MM.1S (cell line): ENCODE measurements at regions not wholly inside any gene's neighbourhood (a gene's known extent, or its start where the extent isn't known, plus 50 kb on each side); places are given as distances from the start of the nearest gene placed in this dataset.

Source experiments
- DNase-seq: peaks from one replicate; pipeline ENCODE4 v3.0.0-alpha.2; 2015
- H2AFZ ChIP-seq: fragments of 300-600 bp; sonication (generic); 2 replicates; pipeline ENCODE4 v1.6.0; 2016; ENCODE audit warnings: antibody characterized with exemption, low read length
- H3F3A ChIP-seq: fragments of 300-600 bp; sonication (generic); 2 replicates; pipeline ENCODE4 v1.6.1; 2016; ENCODE audit warnings: mild to moderate bottlenecking, antibody characterized with exemption, low read length, moderate library complexity, mixed read lengths; ENCODE audit not compliant: insufficient read depth
- H3K27ac ChIP-seq: fragments of 300-600 bp; sonication (generic); 2 replicates; pipeline ENCODE4 v1.5.1; 2016; ENCODE audit warnings: mild to moderate bottlenecking, low read length
- H3K27me3 ChIP-seq: fragments of 300-600 bp; sonication (generic); replicated peaks from 2 replicates; pipeline ENCODE4 v1.6.0; 2016; ENCODE audit warnings: low read length; ENCODE audit not compliant: insufficient read depth
- H3K36me3 ChIP-seq: fragments of 300-600 bp; sonication (generic); replicated peaks from 2 replicates; pipeline ENCODE4 v1.6.1; 2016; ENCODE audit warnings: mild to moderate bottlenecking, low read length, mixed read lengths; ENCODE audit not compliant: insufficient read depth
- H3K4me1 ChIP-seq: fragments of 300-600 bp; sonication (generic); 2 replicates; pipeline ENCODE4 v1.6.1; 2016; ENCODE audit warnings: low read length, mixed read lengths
- H3K4me2 ChIP-seq: fragments of 300-600 bp; sonication (generic); 2 replicates; pipeline ENCODE4 v1.6.0; 2016; ENCODE audit warnings: low read depth, low read length
- H3K4me3 ChIP-seq: fragments of 300-600 bp; sonication (generic); 2 replicates; pipeline ENCODE4 v1.5.1; 2016; ENCODE audit warnings: low read length, mixed read lengths
- H3K79me2 ChIP-seq: fragments of 300-600 bp; sonication (generic); 2 replicates; pipeline ENCODE4 v1.6.1; 2016; ENCODE audit warnings: mixed run types, low read length, mixed read lengths
- H3K9ac ChIP-seq: fragments of 300-600 bp; sonication (generic); 2 replicates; pipeline ENCODE4 v1.6.1; 2016; ENCODE audit warnings: low read length, mixed read lengths
- H3K9me2 ChIP-seq: fragments of 300-600 bp; sonication (generic); replicated peaks from 2 replicates; pipeline ENCODE4 v1.6.1; 2016; ENCODE audit warnings: mild to moderate bottlenecking, low read length, mixed read lengths; ENCODE audit not compliant: insufficient read depth
- H3K9me3 ChIP-seq: fragments of 300-600 bp; sonication (generic); replicated peaks from 2 replicates; pipeline ENCODE4 v1.6.1; 2016; ENCODE audit warnings: mild to moderate bottlenecking, low read length, mixed read lengths; ENCODE audit not compliant: insufficient read depth
- H4K20me1 ChIP-seq: fragments of 300-600 bp; sonication (generic); 2 replicates; pipeline ENCODE4 v1.6.1; 2016; ENCODE audit warnings: mild to moderate bottlenecking, low read length, moderate library complexity, mixed read lengths; ENCODE audit not compliant: insufficient read depth
- EZH2 ChIP-seq: fragments of 300-600 bp; sonication (generic); optimal IDR thresholded peaks from 2 replicates; pipeline ENCODE3; 2017; ENCODE audit warnings: low read depth, mild to moderate bottlenecking, antibody characterized with exemption, low read length, mixed read lengths
- EZH2phosphoT487 ChIP-seq: fragments of 300-600 bp; sonication (generic); IDR thresholded peaks from 2 replicates; pipeline ENCODE4 v1.6.1; 2018; ENCODE audit warnings: antibody characterized with exemption, low read length
- TF ChIP-seq, protein P1 (sequence below): fragments of 300-600 bp; sonication (generic); IDR thresholded peaks from 2 replicates; pipeline ENCODE4 v1.5.1; 2016; ENCODE audit warnings: antibody characterized with exemption, low read length, mixed read lengths

DNA sequence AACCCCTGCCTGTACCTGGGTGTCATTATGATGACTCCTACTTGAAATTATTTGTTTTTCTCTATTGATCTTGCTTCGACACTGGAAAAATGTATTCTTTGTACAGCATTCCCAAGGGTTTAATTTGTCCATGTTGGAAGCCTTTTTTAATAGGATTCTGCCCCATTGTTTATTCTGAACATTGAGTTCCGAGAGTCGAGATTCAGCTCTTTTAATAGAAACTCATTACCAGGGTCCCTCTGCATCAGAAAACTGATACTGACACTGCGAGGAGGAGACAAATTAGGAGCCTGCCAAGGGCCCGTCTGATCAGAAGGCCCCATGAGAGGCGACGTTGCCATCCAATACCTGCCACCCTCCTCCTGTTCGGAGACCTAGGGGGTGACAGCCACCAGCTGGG lies 260.5 kb upstream of the ZMIZ1 start:
- H3K4me2 ChIP-seq = no peak overlapping the region
- no peaks in the 10 kb centered on the region for H3K9me2 ChIP-seq
- no peaks in the 10 kb centered on the region for H4K20me1 ChIP-seq
- DNase-seq = no peak
- H3K4me1 ChIP-seq = no peaks in the 10 kb centered on the region
- no peaks in the 10 kb centered on the region for H3K79me2 ChIP-seq
- H3K9ac ChIP-seq = no peak overlapping the region
- no peak overlapping the region for H2AFZ ChIP-seq
- H3K27ac ChIP-seq = no peak overlapping the region
- no peaks in the 10 kb centered on the region for H3K27me3 ChIP-seq
- no peaks in the 10 kb centered on the region for H3K9me3 ChIP-seq
- no peaks in the 10 kb centered on the region for H3F3A ChIP-seq
- TF ChIP-seq, protein P1, sequence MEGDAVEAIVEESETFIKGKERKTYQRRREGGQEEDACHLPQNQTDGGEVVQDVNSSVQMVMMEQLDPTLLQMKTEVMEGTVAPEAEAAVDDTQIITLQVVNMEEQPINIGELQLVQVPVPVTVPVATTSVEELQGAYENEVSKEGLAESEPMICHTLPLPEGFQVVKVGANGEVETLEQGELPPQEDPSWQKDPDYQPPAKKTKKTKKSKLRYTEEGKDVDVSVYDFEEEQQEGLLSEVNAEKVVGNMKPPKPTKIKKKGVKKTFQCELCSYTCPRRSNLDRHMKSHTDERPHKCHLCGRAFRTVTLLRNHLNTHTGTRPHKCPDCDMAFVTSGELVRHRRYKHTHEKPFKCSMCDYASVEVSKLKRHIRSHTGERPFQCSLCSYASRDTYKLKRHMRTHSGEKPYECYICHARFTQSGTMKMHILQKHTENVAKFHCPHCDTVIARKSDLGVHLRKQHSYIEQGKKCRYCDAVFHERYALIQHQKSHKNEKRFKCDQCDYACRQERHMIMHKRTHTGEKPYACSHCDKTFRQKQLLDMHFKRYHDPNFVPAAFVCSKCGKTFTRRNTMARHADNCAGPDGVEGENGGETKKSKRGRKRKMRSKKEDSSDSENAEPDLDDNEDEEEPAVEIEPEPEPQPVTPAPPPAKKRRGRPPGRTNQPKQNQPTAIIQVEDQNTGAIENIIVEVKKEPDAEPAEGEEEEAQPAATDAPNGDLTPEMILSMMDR = no peak
- H3K4me3 ChIP-seq = no peak overlapping the region
- no peaks in the 10 kb centered on the region for H3K36me3 ChIP-seq

DNA sequence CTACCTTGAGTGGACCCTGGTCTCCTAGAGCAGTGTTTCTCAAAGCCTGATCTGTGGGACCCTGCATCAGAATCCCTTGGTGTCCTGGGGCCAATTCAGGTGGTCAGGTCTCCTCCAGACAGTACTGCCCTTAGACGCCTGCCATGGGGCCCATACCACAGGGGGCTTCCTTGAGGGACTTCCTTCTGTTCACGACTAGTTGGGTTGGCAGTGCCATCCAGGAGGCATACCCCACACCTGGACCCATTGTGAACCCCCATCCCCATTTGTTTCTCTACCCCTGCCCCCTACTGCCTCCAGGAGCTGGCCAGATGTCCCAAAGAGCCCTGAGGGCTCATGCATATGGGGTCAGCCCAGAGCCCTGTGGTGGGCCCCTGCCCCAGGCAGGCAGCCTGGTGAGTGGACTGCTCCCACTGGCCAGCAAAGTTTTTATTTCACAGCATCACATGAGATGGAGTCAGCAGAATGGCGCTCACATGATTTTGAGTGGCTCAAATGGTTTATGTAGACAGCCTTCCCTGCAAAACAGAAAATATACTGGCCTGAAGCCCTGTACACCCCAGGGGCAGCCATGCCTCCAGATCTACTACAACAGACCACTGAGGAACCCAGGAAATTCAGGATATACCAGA lies 259.9 kb upstream of the ZMIZ1 start:
- Histone ChIP-seq H3K9me2 (no peaks in the 10 kb centered on the region), H3K27me3 (no peaks in the 10 kb centered on the region), H3K4me1 (no peaks in the 10 kb centered on the region), H3K9me3 (no peaks in the 10 kb centered on the region), H3K36me3 (no peaks in the 10 kb centered on the region), H3K79me2 (no peaks in the 10 kb centered on the region), H2AFZ (no peak overlapping the region), H3K4me3 (no peak overlapping the region), H3K27ac (no peak overlapping the region), H4K20me1 (no peaks in the 10 kb centered on the region), H3K4me2 (no peak overlapping the region), H3F3A (no peaks in the 10 kb centered on the region), H3K9ac (no peak overlapping the region)
- no peak for DNase-seq
- TF ChIP-seq EZH2phosphoT487 (no peak), EZH2 (no peak)
- TF ChIP-seq, protein P1 = no peak

DNA sequence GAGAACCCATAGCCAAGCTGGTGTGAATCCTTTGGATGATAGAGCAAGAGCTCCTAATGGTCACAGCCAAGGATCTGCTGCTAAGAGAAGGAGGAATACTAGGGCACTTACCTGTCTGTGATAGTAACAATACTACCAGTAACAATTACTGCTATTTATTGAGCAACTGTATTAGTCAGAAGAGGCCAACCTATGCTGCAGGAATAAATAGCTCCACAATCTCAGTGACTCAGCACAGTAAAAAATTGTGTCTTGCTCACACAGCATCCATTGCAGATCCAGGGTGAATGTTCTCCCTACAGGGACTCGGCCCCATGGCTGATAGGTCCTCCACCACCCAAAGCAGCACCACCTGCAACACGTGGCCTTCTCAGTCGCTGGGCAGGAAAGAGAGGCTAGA lies 257.6 kb upstream of the ZMIZ1 start:
- no peak for DNase-seq
- no peak overlapping the region for H2AFZ ChIP-seq

More for the DNA sequence above, 257.6 kb upstream of the ZMIZ1 start:
- Histone ChIP-seq H3K9me3 (no peaks in the 10 kb centered on the region), H3K4me3 (no peak overlapping the region), H3K36me3 (no peaks in the 10 kb centered on the region), H3K9me2 (no peaks in the 10 kb centered on the region), H3K79me2 (no peaks in the 10 kb centered on the region), H3K27ac (no peak overlapping the region), H3K4me1 (no peaks in the 10 kb centered on the region), H3F3A (no peaks in the 10 kb centered on the region), H3K4me2 (no peak overlapping the region), H3K9ac (no peak overlapping the region), H4K20me1 (no peaks in the 10 kb centered on the region), H3K27me3 (no peaks in the 10 kb centered on the region)
- TF ChIP-seq EZH2 (no peak), EZH2phosphoT487 (no peak)
- TF ChIP-seq, protein P1 = no peak
